Choroid plexus epithelial cell (primary cell): ENCODE measurements at regions not wholly inside any gene's neighbourhood (a gene's known extent, or its start where the extent isn't known, plus 50 kb on each side); places are given as distances from the start of the nearest gene placed in this dataset.
A peak's percentile ranks its signal among the peaks of the same experiment; 100 is the strongest.

ENCODE experiments used
- DNase-seq: peaks from one replicate; pipeline ENCODE4 v3.0.0-alpha.2; 2010; ENCODE audit warnings: low read depth
- H3K4me3 ChIP-seq: 2 replicates; pipeline ENCODE4 v1.5.1; 2011; ENCODE audit warnings: low read depth, mild to moderate bottlenecking, control low read depth, low read length, moderate library complexity
- CTCF ChIP-seq: conservative IDR thresholded peaks from 2 replicates; pipeline ENCODE4 v1.5.1; 2011; ENCODE audit warnings: low read depth, mild to moderate bottlenecking, control low read depth, inconsistent platforms, low read length, moderate library complexity

- no peak for DNase-seq
- no peak for TF ChIP-seq CTCF
- no peak overlapping the region for H3K4me3 ChIP-seq
Measured at GRCh38 chr3:28951772-28952556, 328.9 kb upstream of the RBMS3 start.

- no peak overlapping the region for H3K4me3 ChIP-seq
- DNase-seq = no peak
- TF ChIP-seq CTCF = no peak
Measured at GRCh38 chr3:28958656-28959055, 322.2 kb upstream of the RBMS3 start.

GRCh38 chr3:28971156-28971555, 309.7 kb upstream of the RBMS3 start:
- no peak for DNase-seq
- no peak for TF ChIP-seq CTCF

GRCh38 chr3:28972921-28973320, 307.9 kb upstream of the RBMS3 start:
- TF ChIP-seq CTCF = no peak
- no peak overlapping the region for H3K4me3 ChIP-seq
- DNase-seq = peak; percentile 52

More at GRCh38 chr3:28971156-28971555, 309.7 kb upstream of the RBMS3 start:
- H3K4me3 ChIP-seq = no peak overlapping the region

- peak; percentile 37 for DNase-seq
- H3K4me3 ChIP-seq = no peak overlapping the region
- TF ChIP-seq CTCF = no peak
Measured at GRCh38 chr3:28973609-28974008, 307.3 kb upstream of the RBMS3 start.

- no peak for TF ChIP-seq CTCF
- DNase-seq = no peak
- H3K4me3 ChIP-seq = no peak overlapping the region
Measured at GRCh38 chr3:28978092-28978491, 302.8 kb upstream of the RBMS3 start.

- no peak overlapping the region for H3K4me3 ChIP-seq
- TF ChIP-seq CTCF = no peak
- DNase-seq = no peak
Measured at GRCh38 chr3:28980131-28980530, 300.7 kb upstream of the RBMS3 start.
